HepG2 (cell line): ENCODE measurements at regions not wholly inside any gene's neighbourhood (a gene's known extent, or its start where the extent isn't known, plus 50 kb on each side); places are given as distances from the start of the nearest gene placed in this dataset.

Source experiments
- ARNT2 ChIP-seq: sonication (generic); formaldehyde crosslinking; IDR thresholded peaks from 2 replicates; pipeline ENCODE4 v1.8.0; 2022; ENCODE audit warnings: mild to moderate bottlenecking, low read depth, missing genetic modification reagents, moderate library complexity
- GMEB1 ChIP-seq: sonication (generic); formaldehyde crosslinking; IDR thresholded peaks from 2 replicates; pipeline ENCODE4 v1.5.1; 2020; ENCODE audit warnings: missing genetic modification reagents, mild to moderate bottlenecking, borderline replicate concordance
- MAZ ChIP-seq, 2 experiments: sonication (generic) in 1 of 2; formaldehyde crosslinking in 1 of 2; IDR thresholded peaks; 2 replicates each; pipeline versions ENCODE4 v1.5.0 to v1.6.1; 2012 to 2020; ENCODE audit warnings: low read depth in 2 of 2, mild to moderate bottlenecking in 2 of 2, borderline replicate concordance in 1 of 2, improper control_type of control experiment in 1 of 2, low read length in 1 of 2, missing genetic modification reagents in 1 of 2, moderate library complexity in 1 of 2
- ONECUT2 ChIP-seq: sonication (generic); formaldehyde crosslinking; IDR thresholded peaks from 2 replicates; pipeline ENCODE4 v1.4.0; 2020; ENCODE audit warnings: missing genetic modification reagents
- POGK ChIP-seq: sonication (generic); formaldehyde crosslinking; conservative IDR thresholded peaks from 2 replicates; pipeline ENCODE4 v1.8.0; 2022; ENCODE audit warnings: mild to moderate bottlenecking, moderate library complexity, missing genetic modification reagents
- SMARCE1 ChIP-seq: fragments of 450-650 bp; IDR thresholded peaks from 2 replicates; pipeline ENCODE4 v1.6.1; 2017; ENCODE audit warnings: borderline replicate concordance
- THAP7 ChIP-seq: sonication (generic); formaldehyde crosslinking; IDR thresholded peaks from 2 replicates; pipeline ENCODE4 v1.8.1; 2023; ENCODE audit warnings: mild to moderate bottlenecking, missing genetic modification reagents
- ZBTB3 ChIP-seq: sonication (generic); formaldehyde crosslinking; IDR thresholded peaks from 2 replicates; pipeline ENCODE4 v1.4.0; 2020; ENCODE audit warnings: low read depth, mild to moderate bottlenecking, moderate library complexity, missing genetic modification reagents, borderline replicate concordance
- ZNF350 ChIP-seq: sonication (generic); formaldehyde crosslinking; IDR thresholded peaks from 2 replicates; pipeline ENCODE4 v1.4.0; 2020; ENCODE audit warnings: mild to moderate bottlenecking, low read depth, missing genetic modification reagents, borderline replicate concordance
- ZNF619 ChIP-seq: sonication (generic); formaldehyde crosslinking; IDR thresholded peaks from 2 replicates; pipeline ENCODE4 v1.4.0; 2020; ENCODE audit warnings: mild to moderate bottlenecking, missing genetic modification reagents
- ZNF737 ChIP-seq: sonication (generic); formaldehyde crosslinking; IDR thresholded peaks from 2 replicates; pipeline ENCODE4 v1.5.0; 2020; ENCODE audit warnings: missing genetic modification reagents, mild to moderate bottlenecking, borderline replicate concordance
- ZNF746 ChIP-seq: sonication (generic); formaldehyde crosslinking; IDR thresholded peaks from 2 replicates; pipeline ENCODE4 v1.8.0; 2022; ENCODE audit warnings: mild to moderate bottlenecking, missing genetic modification reagents
- ZSCAN25 ChIP-seq: sonication (generic); formaldehyde crosslinking; IDR thresholded peaks from 2 replicates; pipeline ENCODE4 v1.8.0; 2022; ENCODE audit warnings: mild to moderate bottlenecking, missing genetic modification reagents

GRCh38 chrX:34470507-34470906 is 186.6 kb downstream of the TMEM47 start (continued):
- TF ChIP-seq GMEB1 (CRISPR knock-in tag): no peak
- no peak for TF ChIP-seq ZBTB3
- no peak for TF ChIP-seq ZNF350 (CRISPR knock-in tag)
- TF ChIP-seq THAP7 (CRISPR knock-in tag): no peak
- no peak for TF ChIP-seq ZNF619
- no peak for TF ChIP-seq ZNF746 (CRISPR knock-in tag)
- TF ChIP-seq ONECUT2 (CRISPR knock-in tag): no peak
- TF ChIP-seq ARNT2 (CRISPR knock-in tag): no peak
- no peak for TF ChIP-seq POGK (CRISPR knock-in tag)
- TF ChIP-seq SMARCE1: no peak
- no peak for TF ChIP-seq ZSCAN25 (CRISPR knock-in tag)
- no peak for TF ChIP-seq MAZ (IDR thresholded peaks at IDR 0.05; ENCODE audit: borderline replicate concordance, low read depth, low read length)
- no peak for TF ChIP-seq MAZ (CRISPR knock-in tag; IDR thresholded peaks at IDR 0.05; ENCODE audit: low read depth)
- TF ChIP-seq ZNF737 (CRISPR knock-in tag): no peak
- TF ChIP-seq, all 625 proteins: peak for 0
